BLaER1 treated with 17β-estradiol and CSF1 and Interleukin-3, amounts not matched to agents 10 nM and 100 nM (cell line): ENCODE measurements at regions not wholly inside any gene's neighbourhood (a gene's known extent, or its start where the extent isn't known, plus 50 kb on each side); places are given as distances from the start of the nearest gene placed in this dataset.
"Not testable (repeated sequence)": the region's sequence is repeated elsewhere in the genome, so short reads cannot be mapped to it uniquely, and the experiment has no call there.

Source experiments
- H3K27ac ChIP-seq, 11 experiments: shearing (Covaris generic); formaldehyde crosslinking; 2 replicates each; pipeline ENCODE4 v1.8.1; 2022
- H3K27me3 ChIP-seq, 11 experiments: shearing (Covaris generic); formaldehyde crosslinking; 2 replicates each; pipeline ENCODE4 v1.8.1; 2022
- H3K36me3 ChIP-seq, 11 experiments: shearing (Covaris generic); formaldehyde crosslinking; 2 replicates each; pipeline ENCODE4 v1.8.1; 2022
- H3K4me1 ChIP-seq, 10 experiments: shearing (Covaris generic); formaldehyde crosslinking; 2 replicates each; pipeline ENCODE4 v1.8.1; 2022
- H3K4me2 ChIP-seq, 11 experiments: shearing (Covaris generic); formaldehyde crosslinking; 2 replicates each; pipeline ENCODE4 v1.8.1; 2022
- H3K4me3 ChIP-seq, 10 experiments: shearing (Covaris generic); formaldehyde crosslinking; 2 replicates each; pipeline ENCODE4 v1.8.1; 2022
- H3K9ac ChIP-seq, 11 experiments: shearing (Covaris generic); formaldehyde crosslinking; 2 replicates each; pipeline ENCODE4 v1.8.1; 2022
- H3K9me3 ChIP-seq, 11 experiments: shearing (Covaris generic); formaldehyde crosslinking; replicated peaks in 1 of 11; 2 replicates each; pipeline ENCODE4 v1.8.1; 2022
- H4K20me1 ChIP-seq, 11 experiments: shearing (Covaris generic); formaldehyde crosslinking; 2 replicates each; pipeline ENCODE4 v1.8.1; 2022
- Cebpa-rat ChIP-seq, 11 experiments: shearing (Covaris generic); IDR thresholded peaks; 2 replicates each; pipeline ENCODE4 v1.8.1; 2022

DNA sequence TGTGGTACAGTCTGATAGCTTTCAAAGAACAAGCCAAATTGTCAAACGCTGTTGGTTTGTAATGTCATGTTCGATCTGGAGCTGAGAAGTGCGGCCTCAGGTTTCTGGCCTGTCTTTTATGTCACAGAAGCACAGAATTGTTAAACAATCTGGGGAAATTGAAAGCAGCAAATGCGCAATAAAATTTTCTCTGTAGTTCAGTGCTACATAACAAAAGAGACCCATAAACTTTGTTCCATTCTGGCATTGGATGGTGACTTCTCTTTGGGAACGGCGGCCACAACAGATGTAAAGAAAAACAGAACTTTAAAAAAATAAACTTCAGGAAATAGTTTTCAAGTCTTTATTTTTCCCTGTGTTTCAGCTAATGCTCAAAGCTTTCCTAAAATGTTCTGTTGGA lies 106.9 kb downstream of the PRL start:
- no peak overlapping the region for H3K4me3 ChIP-seq
- no peak overlapping the region for H3K27ac ChIP-seq
- H3K4me1 ChIP-seq: peaks cover 0 to 10% (median 2%) of the 10 kb centered on the region in 10 experiments; a peak in 8 of 20 replicates
- H3K27me3 ChIP-seq: no peaks in the 10 kb centered on the region
- no peak overlapping the region for H3K9ac ChIP-seq
- no peaks in the 10 kb centered on the region for H4K20me1 ChIP-seq
- no peak for TF ChIP-seq Cebpa-rat (IDR thresholded peaks at IDR 0.05)
- H3K4me2 ChIP-seq: no peak overlapping the region
- H3K9me3 ChIP-seq: peaks cover 7 to 17% (median 13%) of the 10 kb centered on the region in 11 experiments
- peaks cover 0 to 69% (median 43%) of the 10 kb centered on the region in 11 experiments; a peak in 16 of 22 replicates for H3K36me3 ChIP-seq

DNA sequence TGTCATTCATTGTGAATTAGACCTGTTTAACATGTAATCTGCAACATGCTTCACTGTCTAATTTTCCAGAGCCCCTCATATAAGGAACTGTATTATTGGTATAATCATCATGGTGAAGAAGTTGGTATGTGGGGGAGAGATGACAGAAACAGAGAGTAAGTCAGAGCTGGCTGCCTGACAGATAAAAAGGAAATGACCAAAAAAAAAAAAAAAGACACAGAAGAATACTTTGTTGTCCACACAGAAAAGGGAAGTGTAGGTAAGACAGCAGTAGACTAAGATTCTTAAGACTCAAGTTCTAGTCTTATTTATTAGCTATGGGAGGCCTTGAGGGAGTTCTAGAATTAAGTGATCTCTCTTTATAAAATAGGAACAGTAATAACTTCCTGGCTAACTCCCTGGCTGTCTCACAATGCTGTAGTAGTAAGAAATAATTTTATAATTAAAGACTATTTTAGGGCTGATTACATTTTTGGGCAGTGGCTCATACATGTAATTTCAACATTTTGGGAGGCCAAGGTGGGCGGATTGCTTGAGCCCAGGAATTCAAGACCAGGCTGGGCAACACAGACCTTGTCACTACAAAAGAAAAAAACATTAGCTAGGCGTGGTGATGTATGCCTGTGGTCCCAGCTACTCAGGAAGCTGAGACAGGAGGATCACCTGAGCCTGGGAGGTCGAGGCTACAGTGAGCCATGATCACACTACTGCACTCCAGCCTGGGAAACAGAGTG lies 102.5 kb downstream of the PRL start:
- 0 out of 22 replicates have a peak overlapping the region, but pooled peaks of 1 of the 11 experiments have one; percentile 13 for H3K4me2 ChIP-seq
- no peak overlapping the region for H3K4me3 ChIP-seq
- TF ChIP-seq Cebpa-rat (IDR thresholded peaks at IDR 0.05): no peak
- no peak overlapping the region for H3K27ac ChIP-seq
- H3K9ac ChIP-seq: no peak overlapping the region
- peaks cover 0 to 57% (median 23%) of the 10 kb centered on the region in 11 experiments; a peak in 14 of 22 replicates for H3K36me3 ChIP-seq
- H3K27me3 ChIP-seq: no peaks in the 10 kb centered on the region
- peaks cover 0 to 10% (median 2%) of the 10 kb centered on the region in 10 experiments; a peak in 8 of 20 replicates for H3K4me1 ChIP-seq
- H4K20me1 ChIP-seq: no peaks in the 10 kb centered on the region
- H3K9me3 ChIP-seq: no peaks in the 10 kb centered on the region

DNA sequence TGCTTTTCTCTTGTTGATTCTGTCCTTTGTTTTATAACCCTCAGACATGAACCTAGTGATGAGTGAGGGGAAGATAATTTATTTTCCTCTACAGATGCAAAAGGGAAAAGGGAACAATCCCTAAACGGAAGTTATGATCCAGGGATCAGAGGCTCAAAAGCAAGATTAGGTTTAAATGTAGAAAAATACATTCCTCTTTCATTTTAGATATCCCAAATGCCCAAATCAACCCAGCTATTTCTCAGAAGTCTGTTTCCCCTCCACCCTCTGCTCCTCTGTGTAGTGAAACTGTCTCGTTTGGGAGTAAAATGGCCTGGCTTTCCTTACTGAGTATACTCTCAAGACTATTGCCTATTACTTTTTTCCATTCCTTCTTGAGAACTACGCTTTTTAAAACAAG lies 97.1 kb downstream of the PRL start:
- TF ChIP-seq Cebpa-rat (IDR thresholded peaks at IDR 0.05): no peak
- no peak overlapping the region for H3K27ac ChIP-seq
- no peaks in the 10 kb centered on the region for H3K27me3 ChIP-seq
- no peak overlapping the region for H3K4me3 ChIP-seq
- peaks cover 0 to 21% (median 7%) of the 10 kb centered on the region in 11 experiments; a peak in 8 of 22 replicates for H3K36me3 ChIP-seq
- H3K9ac ChIP-seq: no peak overlapping the region
- H3K4me2 ChIP-seq: no peak overlapping the region
- no peaks in the 10 kb centered on the region for H4K20me1 ChIP-seq
- H3K9me3 ChIP-seq: 0 out of 22 replicates have a peak, but pooled peaks cover 0 to 4% (median 0%) of the 10 kb centered on the region in 11 experiments
- H3K4me1 ChIP-seq: no peaks in the 10 kb centered on the region; a peak in 1 of 20 replicates

DNA sequence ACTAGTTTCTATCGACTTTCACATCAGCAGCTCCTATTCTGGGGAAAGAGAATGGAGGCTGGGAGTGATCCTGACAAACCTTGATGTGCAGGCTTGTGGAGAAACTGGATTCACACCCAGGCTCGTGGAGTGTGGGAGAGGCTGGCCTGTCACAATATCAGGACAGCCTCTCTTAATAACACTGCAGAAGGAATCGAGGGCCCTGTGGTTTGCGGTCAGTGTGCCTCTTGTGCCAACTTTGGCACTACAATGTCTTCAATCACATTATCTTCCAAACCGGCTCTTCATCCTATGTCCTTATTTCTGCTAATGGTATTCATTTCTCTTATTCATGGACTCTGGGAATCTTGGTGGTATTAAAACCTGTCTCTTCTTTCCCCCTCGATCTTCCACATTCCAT lies 92.7 kb downstream of the PRL start:
- Histone ChIP-seq H3K9me3 (peaks cover 0 to 5% (median 0%) of the 10 kb centered on the region in 11 experiments; a peak in 1 of 22 replicates), H3K27ac (no peak overlapping the region), H4K20me1 (no peaks in the 10 kb centered on the region), H3K27me3 (no peaks in the 10 kb centered on the region), H3K36me3 (0 out of 22 replicates have a peak, but pooled peaks cover 0 to 7% (median 0%) of the 10 kb centered on the region in 11 experiments), H3K4me2 (no peak overlapping the region), H3K4me3 (no peak overlapping the region), H3K9ac (no peak overlapping the region), H3K4me1 (no peaks in the 10 kb centered on the region)
- TF ChIP-seq Cebpa-rat (IDR thresholded peaks at IDR 0.05): no peak

DNA sequence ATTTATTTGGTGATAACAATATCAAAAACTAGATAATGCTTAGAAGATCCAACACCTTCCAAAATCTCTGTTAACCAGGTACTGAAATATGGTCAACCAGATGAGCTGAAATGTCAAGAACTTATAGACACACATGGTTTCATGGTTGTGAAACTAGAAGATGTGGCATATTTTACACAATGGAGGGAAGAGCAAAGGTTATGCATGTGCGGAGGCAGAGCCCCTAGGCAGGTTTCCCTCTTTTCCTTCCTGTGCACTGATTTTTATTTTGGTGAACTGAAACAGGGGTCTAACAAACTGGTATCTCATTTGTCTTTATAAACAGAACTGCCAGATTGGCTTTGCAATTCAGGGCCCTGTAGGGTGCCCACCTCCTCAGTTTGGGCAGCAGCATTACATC lies 91.6 kb downstream of the PRL start:
- H3K4me2 ChIP-seq: no peak overlapping the region
- H3K4me1 ChIP-seq: no peaks in the 10 kb centered on the region
- peaks cover 0 to 5% (median 0%) of the 10 kb centered on the region in 11 experiments; a peak in 1 of 22 replicates for H3K9me3 ChIP-seq
- H3K27me3 ChIP-seq: no peaks in the 10 kb centered on the region
- H3K4me3 ChIP-seq: no peak overlapping the region
- no peak overlapping the region for H3K27ac ChIP-seq
- no peaks in the 10 kb centered on the region for H4K20me1 ChIP-seq
- TF ChIP-seq Cebpa-rat (IDR thresholded peaks at IDR 0.05): no peak
- H3K36me3 ChIP-seq: 0 out of 22 replicates have a peak, but pooled peaks cover 0 to 7% (median 0%) of the 10 kb centered on the region in 11 experiments
- no peak overlapping the region for H3K9ac ChIP-seq

DNA sequence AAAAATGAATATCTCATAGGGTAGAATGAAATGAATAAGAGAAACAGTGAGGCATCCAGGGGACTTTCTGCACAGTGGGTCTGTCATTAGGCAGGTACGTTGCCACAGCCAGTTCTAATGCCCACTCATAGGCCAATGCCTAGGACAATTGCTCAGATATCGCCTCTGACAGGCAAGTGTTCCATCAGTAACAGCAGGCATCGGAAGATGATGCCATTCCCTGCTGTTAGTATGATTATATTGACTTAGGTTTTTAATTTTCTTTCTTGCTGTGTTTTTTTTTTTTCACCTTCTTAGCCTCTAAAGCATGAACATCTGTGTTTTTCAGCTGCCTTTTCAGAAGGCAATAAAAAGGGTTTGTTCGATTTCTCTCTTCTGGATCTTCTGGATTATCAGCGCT lies 90.7 kb downstream of the PRL start:
- H3K27ac ChIP-seq: no peak overlapping the region
- H4K20me1 ChIP-seq: no peaks in the 10 kb centered on the region
- TF ChIP-seq Cebpa-rat (IDR thresholded peaks at IDR 0.05): no peak
- H3K4me2 ChIP-seq: no peak overlapping the region
- no peaks in the 10 kb centered on the region for H3K4me1 ChIP-seq
- H3K27me3 ChIP-seq: no peaks in the 10 kb centered on the region
- no peak overlapping the region for H3K9ac ChIP-seq
- peaks cover 0 to 5% (median 0%) of the 10 kb centered on the region in 11 experiments; a peak in 1 of 22 replicates for H3K9me3 ChIP-seq
- H3K36me3 ChIP-seq: 0 out of 22 replicates have a peak, but pooled peaks cover 0 to 7% (median 0%) of the 10 kb centered on the region in 11 experiments
- no peak overlapping the region for H3K4me3 ChIP-seq

DNA sequence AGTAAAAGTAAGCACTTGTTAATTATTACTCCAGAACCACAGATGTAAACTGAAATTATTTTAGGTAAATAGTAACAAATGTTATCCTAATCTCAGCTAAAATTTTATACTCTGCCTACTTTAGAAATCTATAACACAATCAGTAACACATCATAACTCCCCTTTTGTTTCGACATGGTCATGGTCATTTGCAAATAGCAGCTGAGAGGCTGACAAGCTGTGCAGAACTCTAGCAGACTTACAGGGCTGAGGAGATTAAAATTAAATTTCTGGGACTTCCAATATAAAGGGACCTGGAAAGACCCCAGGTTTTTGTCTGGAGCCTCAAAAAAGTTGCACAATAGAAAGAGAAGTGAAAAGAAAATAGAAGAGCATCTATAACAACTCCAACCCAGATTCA lies 88.8 kb downstream of the PRL start:
- no peaks in the 10 kb centered on the region for H3K4me1 ChIP-seq
- H3K36me3 ChIP-seq: 0 out of 22 replicates have a peak, but pooled peaks cover 0 to 7% (median 0%) of the 10 kb centered on the region in 11 experiments
- no peak for TF ChIP-seq Cebpa-rat (IDR thresholded peaks at IDR 0.05)
- no peaks in the 10 kb centered on the region for H4K20me1 ChIP-seq
- H3K27ac ChIP-seq: no peak overlapping the region
- H3K4me3 ChIP-seq: no peak overlapping the region
- H3K9ac ChIP-seq: no peak overlapping the region
- H3K27me3 ChIP-seq: no peaks in the 10 kb centered on the region
- peaks cover 0 to 5% (median 0%) of the 10 kb centered on the region in 11 experiments; a peak in 1 of 22 replicates for H3K9me3 ChIP-seq
- no peak overlapping the region for H3K4me2 ChIP-seq

DNA sequence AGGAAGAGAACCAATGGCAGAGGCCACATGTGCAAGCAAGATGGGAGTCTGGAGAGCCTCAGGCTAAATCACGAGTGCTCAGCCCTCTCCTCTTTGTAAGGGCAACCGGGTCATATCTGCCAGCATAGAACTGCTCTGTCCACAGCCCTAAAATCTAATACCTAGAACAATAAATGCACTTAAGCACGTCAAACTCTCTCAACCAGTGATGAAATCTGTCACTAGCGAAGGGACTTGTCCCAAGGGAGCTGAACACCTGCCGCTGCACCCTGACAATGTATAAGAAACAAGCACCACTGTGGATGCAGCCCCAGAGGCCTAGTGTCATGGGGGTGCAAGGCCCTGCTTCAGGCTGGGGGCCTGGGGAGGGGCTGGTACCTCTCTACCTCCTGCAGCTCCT lies 82.5 kb downstream of the PRL start:
- no peak overlapping the region for H3K27ac ChIP-seq
- no peaks in the 10 kb centered on the region for H4K20me1 ChIP-seq
- H3K4me2 ChIP-seq: peak overlapping the region in 7 of 11 experiments; percentile 24 to 54 (median 33); a peak in 11 of 22 replicates
- H3K9ac ChIP-seq: no peak overlapping the region
- no peak overlapping the region for H3K4me3 ChIP-seq
- H3K36me3 ChIP-seq: no peaks in the 10 kb centered on the region
- peaks cover 0 to 11% (median 7%) of the 10 kb centered on the region in 10 experiments; a peak in 12 of 20 replicates for H3K4me1 ChIP-seq
- H3K27me3 ChIP-seq: no peaks in the 10 kb centered on the region
- H3K9me3 ChIP-seq: no peaks in the 10 kb centered on the region
- TF ChIP-seq Cebpa-rat (IDR thresholded peaks at IDR 0.05): no peak

DNA sequence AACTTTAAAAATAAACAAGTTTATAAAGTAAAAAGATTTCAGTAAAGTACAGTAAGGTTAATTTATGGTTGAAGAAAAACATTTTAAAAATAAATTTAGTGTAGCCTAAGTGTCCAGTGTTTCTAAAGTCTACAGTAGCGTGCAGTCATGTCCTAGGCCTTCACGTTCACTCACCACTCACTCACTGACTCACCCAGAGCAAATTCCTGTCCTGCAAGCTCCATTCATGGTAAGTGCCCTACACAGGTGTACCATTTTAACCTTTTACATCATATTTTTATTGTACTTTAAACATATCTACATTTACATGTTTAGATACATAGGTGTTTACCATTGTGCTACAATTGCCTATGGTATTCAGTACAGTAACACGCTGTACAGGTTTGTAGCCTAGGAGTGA lies 81.4 kb downstream of the PRL start:
- H3K4me3 ChIP-seq, H4K20me1 ChIP-seq, H3K9ac ChIP-seq, H3K36me3 ChIP-seq, H3K27ac ChIP-seq, H3K4me2 ChIP-seq, H3K9me3 ChIP-seq, H3K27me3 ChIP-seq: not testable (repeated sequence)
- H3K4me1 ChIP-seq: peaks cover 0 to 11% (median 7%) of the 10 kb centered on the region in 10 experiments; a peak in 12 of 20 replicates
